K562 (cell line): ENCODE measurements at regions not wholly inside any gene's neighbourhood (a gene's known extent, or its start where the extent isn't known, plus 50 kb on each side); places are given as distances from the start of the nearest gene placed in this dataset.

Experiments used
- ATAC-seq: fragments of 200-7000 bp; cut with Tn5 transposase; 3 replicates; pipeline ENCODE4 v1.9.1; 2020; ENCODE audit warnings: moderate library complexity
- BruUV-seq: library from RNA; stranded (reverse); fragments of 400-500 nt; replicated peaks from 2 replicates; lab custom pipeline; 2021; lab: Mats Ljungman, UMichigan
- CTCF ChIA-PET: fragments of 300-600 bp; formaldehyde crosslinking; extraction: SDS; loops from one replicate; lab custom pipeline; 2021; ENCODE audit warnings: low intra/inter-chr PET ratio; lab: Yijun Ruan, JAX
- POLR2A ChIA-PET: fragments of 300-600, 350-650 bp; sonication (Branson Sonifier 250); formaldehyde crosslinking; extraction: SDS; loops from one replicate; lab custom pipeline; 2021; ENCODE audit warnings: antibody characterized with exemption, inconsistent platforms; lab: Yijun Ruan, JAX
- DNase-seq, 4 experiments: peaks; one replicate each; pipeline versions ENCODE4 v3.0.0 to v3.0.0-alpha.2; 2011 to 2018; ENCODE audit warnings: low spot score in 3 of 4, mixed read lengths in 3 of 4; ENCODE audit errors: extremely low read depth in 1 of 4
- FAIRE-seq: peaks from 2 replicates; lab custom pipeline; 2011; peaks lifted over from hg19 to GRCh38; lab: Jason Lieb, UNC
- H2AFZ ChIP-seq: 2 replicates; pipeline ENCODE4 v1.6.0; 2011; ENCODE audit warnings: low read depth, low read length, control low read depth, inconsistent platforms
- H3K27ac ChIP-seq: fragments of 200-600 bp; 3 replicates; pipeline ENCODE4 v1.8.0; 2011; ENCODE audit warnings: low read depth, mild to moderate bottlenecking, control low read depth, inconsistent platforms, low read length, moderate library complexity, mixed read lengths; ENCODE audit errors: extremely low read depth
- H3K27me3 ChIP-seq, 2 experiments: fragments of 300-600 bp in 1 of 2; 2 replicates in 1 of 2; 3 replicates in 1 of 2; pipeline versions ENCODE4 v1.6.0 to v1.8.0; 2011; ENCODE audit warnings: inconsistent platforms in 2 of 2, low read length in 2 of 2, mild to moderate bottlenecking in 1 of 2, mixed read lengths in 1 of 2, moderate library complexity in 1 of 2; ENCODE audit not compliant: control insufficient read depth in 2 of 2, insufficient read depth in 2 of 2
- H3K36me3 ChIP-seq: fragments of 300-600 bp; 3 replicates; pipeline ENCODE4 v1.8.0; 2011; ENCODE audit warnings: mild to moderate bottlenecking, low read length, inconsistent platforms; ENCODE audit not compliant: control insufficient read depth, insufficient read depth
- H3K4me1 ChIP-seq, 2 experiments: fragments of 200-600 bp in 1 of 2; replicated peaks in 1 of 2; 2 replicates in 1 of 2; 3 replicates in 1 of 2; pipeline versions ENCODE4 v1.5.1 to v1.8.0; 2011; ENCODE audit warnings: inconsistent platforms in 2 of 2, low read length in 2 of 2, mild to moderate bottlenecking in 1 of 2, mixed read lengths in 1 of 2, moderate library complexity in 1 of 2; ENCODE audit not compliant: control insufficient read depth in 2 of 2, insufficient read depth in 2 of 2
- H3K4me2 ChIP-seq: 2 replicates; pipeline ENCODE4 v1.6.1; 2011; ENCODE audit warnings: low read length, control low read depth, inconsistent platforms, mixed read lengths; ENCODE audit not compliant: insufficient read depth
- H3K4me3 ChIP-seq: fragments of 200-600 bp; sonication (generic), shearing (Covaris generic); 2 replicates; pipeline ENCODE4 v1.5.1; 2016; ENCODE audit warnings: control low read depth, inconsistent platforms
- H3K79me2 ChIP-seq: fragments of 200-600 bp; 3 replicates; pipeline ENCODE4 v1.8.0; 2011; ENCODE audit warnings: low read length, inconsistent platforms; ENCODE audit not compliant: control insufficient read depth, insufficient read depth
- H3K9ac ChIP-seq, 2 experiments: 2 replicates each; pipeline versions ENCODE4 v1.6.0 to v1.6.1; 2011; ENCODE audit warnings: low read depth in 2 of 2, low read length in 2 of 2, control low read depth in 1 of 2, inconsistent platforms in 1 of 2, mild to moderate bottlenecking in 1 of 2, mixed read lengths in 1 of 2; ENCODE audit not compliant: insufficient read depth in 1 of 2
- H3K9me1 ChIP-seq: one replicate; pipeline ENCODE4 v1.6.0; 2011; ENCODE audit warnings: inconsistent platforms, mild to moderate bottlenecking, low read length, moderate library complexity; ENCODE audit not compliant: control insufficient read depth, insufficient read depth
- H3K9me3 ChIP-seq: replicated peaks from 2 replicates; pipeline ENCODE4 v1.5.1; 2011; ENCODE audit warnings: low read depth, low read length, inconsistent platforms; ENCODE audit not compliant: control insufficient read depth, insufficient read depth
- H4K20me1 ChIP-seq: replicated peaks from 2 replicates; pipeline ENCODE4 v1.6.1; 2011; ENCODE audit warnings: low read length, inconsistent platforms, mixed read lengths; ENCODE audit not compliant: control insufficient read depth, insufficient read depth
- CHAMP1 ChIP-seq: fragments of 450-650 bp; IDR thresholded peaks from 2 replicates; pipeline ENCODE4 v1.6.1; 2016; ENCODE audit warnings: mild to moderate bottlenecking
- PYGO2 ChIP-seq: fragments of 450-650 bp; IDR thresholded peaks from 2 replicates; pipeline ENCODE4 v1.6.1; 2016; ENCODE audit warnings: mild to moderate bottlenecking, missing genetic modification characterization, moderate library complexity, missing compliant biosample characterization
- TEAD2 ChIP-seq: fragments of 450-650 bp; IDR thresholded peaks from 2 replicates; pipeline ENCODE4 v1.6.1; 2016; ENCODE audit warnings: missing genetic modification characterization, control low read depth, missing compliant biosample characterization
- THRB ChIP-seq: fragments of 450-650 bp; formaldehyde crosslinking; conservative IDR thresholded peaks from 2 replicates; pipeline ENCODE4 v1.4.0; 2022; ENCODE audit warnings: mild to moderate bottlenecking, missing genetic modification characterization
- WGBS: fragments of 100-300 bp; shearing (Covaris generic); methylation state at CpG from one replicate; pipeline ENCODE4 v1.1.6; 2016; ENCODE audit warnings: low coverage, mixed read lengths; ENCODE audit not compliant: insufficient coverage; ENCODE audit errors: missing lambda C conversion rate; 5-methylcytosine and 5-hydroxymethylcytosine counted together
- in situ Hi-C: fragments of 300-500 bp; cut with MboI; formaldehyde crosslinking; loops from 4 replicates; pipeline ENCODE4 v1.15.0; 2018; ENCODE audit warnings: inconsistent platforms, mixed read lengths
- intact Hi-C: fragments of 100-400 bp; cut with micrococcal nuclease; formaldehyde crosslinking; loops from 2 replicates; pipeline ENCODE4 v1.14.2; 2022

- H3K9me1 ChIP-seq, result no peaks in the 10 kb centered on the region
- TF ChIP-seq PYGO2 (tag) (no peak), CHAMP1 (no peak), TEAD2 (tag) (no peak), THRB (CRISPR knock-in tag) (no peak)
- no peaks in the 10 kb centered on the region for H3K27me3 ChIP-seq
- no TSS peak for BruUV-seq
- in situ Hi-C loops (no loop called here), intact Hi-C loops (no loop called here)
- no peak for ATAC-seq
- POLR2A ChIA-PET, result no interaction called here
- H4K20me1 ChIP-seq, result no peaks in the 10 kb centered on the region
- DNase-seq, result no peak
- no peaks in the 10 kb centered on the region for H3K4me1 ChIP-seq
- H3K9me3 ChIP-seq, result no peaks in the 10 kb centered on the region; the same call in 1 of the 2 replicates
- FAIRE-seq, result no peak
- H3K79me2 ChIP-seq, result no peaks in the 10 kb centered on the region
- H2AFZ ChIP-seq, result no peak overlapping the region
- no peak overlapping the region for H3K4me2 ChIP-seq
- H3K36me3 ChIP-seq, result no peaks in the 10 kb centered on the region
- no peak overlapping the region for H3K4me3 ChIP-seq
- CTCF ChIA-PET, result no interaction called here
- no peak overlapping the region for H3K27ac ChIP-seq
- no CpG with 5 or more reads among the region's 1 CpG for WGBS
- H3K9ac ChIP-seq, result no peak overlapping the region
Observed at GRCh38 chr5:92713826-92714225, 867.2 kb downstream of the NR2F1-AS1 start.
